DND-41 (cell line): ENCODE measurements at regions not wholly inside any gene's neighbourhood (a gene's known extent, or its start where the extent isn't known, plus 50 kb on each side); places are given as distances from the start of the nearest gene placed in this dataset.

ENCODE experiments used
- ATAC-seq: fragments of 200-7000 bp; cut with Tn5 transposase; 3 replicates; pipeline ENCODE4 v1.9.1; 2021; ENCODE audit warnings: low read depth; ENCODE audit not compliant: insufficient read depth
- DNase-seq: peaks from one replicate; pipeline ENCODE4 v3.0.0-alpha.2; 2020
- H2AFZ ChIP-seq: 2 replicates; pipeline ENCODE4 v1.6.0; 2012; ENCODE audit warnings: low read depth, low read length
- H3K27ac ChIP-seq: 2 replicates; pipeline ENCODE4 v1.5.1; 2012; ENCODE audit warnings: low read length, inconsistent platforms
- H3K27me3 ChIP-seq: fragments of 200-600 bp; sonication (generic); 2 replicates; pipeline ENCODE4 v1.6.0; 2012; ENCODE audit warnings: low read length, mild to moderate bottlenecking, inconsistent platforms; ENCODE audit not compliant: insufficient read depth, poor library complexity
- H3K36me3 ChIP-seq: 2 replicates; pipeline ENCODE4 v1.5.1; 2012; ENCODE audit warnings: low read length, inconsistent platforms; ENCODE audit not compliant: insufficient read depth
- H3K4me1 ChIP-seq: 2 replicates; pipeline ENCODE4 v1.5.1; 2012; ENCODE audit warnings: mild to moderate bottlenecking, low read length; ENCODE audit not compliant: insufficient read depth
- H3K4me2 ChIP-seq: 2 replicates; pipeline ENCODE4 v1.6.0; 2012; ENCODE audit warnings: mild to moderate bottlenecking, moderate library complexity, low read length, inconsistent platforms; ENCODE audit not compliant: insufficient read depth
- H3K4me3 ChIP-seq, 2 experiments: fragments of 200-600 bp in 1 of 2; shearing (Covaris generic) in 1 of 2; 2 replicates each; pipeline ENCODE4 v1.5.1; 2012 to 2016; ENCODE audit warnings: inconsistent platforms in 2 of 2, low read length in 2 of 2, mild to moderate bottlenecking in 2 of 2, low read depth in 1 of 2, moderate library complexity in 1 of 2
- H3K79me2 ChIP-seq: 2 replicates; pipeline ENCODE4 v1.6.0; 2012; ENCODE audit warnings: low read length, inconsistent platforms; ENCODE audit not compliant: insufficient read depth
- H3K9ac ChIP-seq: 2 replicates; pipeline ENCODE4 v1.6.0; 2012; ENCODE audit warnings: low read depth, mild to moderate bottlenecking, inconsistent platforms, low read length, moderate library complexity
- H3K9me3 ChIP-seq: 2 replicates; pipeline ENCODE4 v1.5.1; 2012; ENCODE audit warnings: low read length, moderate library complexity, mild to moderate bottlenecking, inconsistent platforms; ENCODE audit not compliant: insufficient read depth, severe bottlenecking
- H4K20me1 ChIP-seq: 2 replicates; pipeline ENCODE4 v1.6.0; 2012; ENCODE audit warnings: low read length; ENCODE audit not compliant: insufficient read depth
- CTCF ChIP-seq: IDR thresholded peaks from 2 replicates; pipeline ENCODE4 v1.5.1; 2012; ENCODE audit warnings: borderline replicate concordance, low read length, moderate library complexity, mild to moderate bottlenecking; ENCODE audit not compliant: poor library complexity, severe bottlenecking; ENCODE audit errors: extremely low read depth
- EZH2 ChIP-seq: IDR thresholded peaks from 3 replicates; pipeline ENCODE4 v1.6.1; 2012; ENCODE audit warnings: borderline replicate concordance, low read depth, mild to moderate bottlenecking, moderate library complexity, low read length, inconsistent platforms; ENCODE audit not compliant: severe bottlenecking

- H3K27me3 ChIP-seq, result no peaks in the 10 kb centered on the region
- no peak overlapping the region for H2AFZ ChIP-seq
- H3K27ac ChIP-seq, result peak overlapping the region; percentile 41
- no peak overlapping the region for H3K4me3 ChIP-seq
- H3K9ac ChIP-seq, result no peak overlapping the region
- peaks cover 28% of the 10 kb centered on the region for H3K4me1 ChIP-seq
- H3K79me2 ChIP-seq, result no peaks in the 10 kb centered on the region
- H3K4me2 ChIP-seq, result peak overlapping the region; percentile 26; the same call in 1 of the 2 replicates
- H4K20me1 ChIP-seq, result no peaks in the 10 kb centered on the region
- DNase-seq (peak; percentile 22), ATAC-seq (peak; percentile 76)
- H3K36me3 ChIP-seq, result no peaks in the 10 kb centered on the region
- H3K9me3 ChIP-seq, result no peaks in the 10 kb centered on the region
- TF ChIP-seq EZH2, result no peak
- TF ChIP-seq CTCF, result no peak
Measured at GRCh38 chr20:22921595-22922421, 113.3 kb upstream of the SSTR4 start.

- TF ChIP-seq EZH2 (no peak), CTCF (no peak)
- no peak for DNase-seq
- H3K4me2 ChIP-seq, result no peak overlapping the region
- peaks cover 26% of the 10 kb centered on the region for H3K4me1 ChIP-seq
- H3K79me2 ChIP-seq, result no peaks in the 10 kb centered on the region
- H3K27ac ChIP-seq, result no peak overlapping the region
- H2AFZ ChIP-seq, result no peak overlapping the region
- no peaks in the 10 kb centered on the region for H3K9me3 ChIP-seq
- no peaks in the 10 kb centered on the region for H4K20me1 ChIP-seq
- H3K9ac ChIP-seq, result no peak overlapping the region
- ATAC-seq, result no peak
- no peaks in the 10 kb centered on the region for H3K27me3 ChIP-seq
- H3K36me3 ChIP-seq, result no peaks in the 10 kb centered on the region
- H3K4me3 ChIP-seq, result no peak overlapping the region
Measured at GRCh38 chr20:22922987-22923386, 112.1 kb upstream of the SSTR4 start.

- no peaks in the 10 kb centered on the region for H3K79me2 ChIP-seq
- DNase-seq (no peak), ATAC-seq (no peak)
- H3K4me3 ChIP-seq, result no peak overlapping the region
- H3K9ac ChIP-seq, result no peak overlapping the region
- H4K20me1 ChIP-seq, result no peaks in the 10 kb centered on the region
- H3K9me3 ChIP-seq, result no peaks in the 10 kb centered on the region
- peaks cover 26% of the 10 kb centered on the region for H3K4me1 ChIP-seq
- TF ChIP-seq EZH2, result no peak
- no peak for TF ChIP-seq CTCF
- no peak overlapping the region for H2AFZ ChIP-seq
- H3K4me2 ChIP-seq, result no peak overlapping the region
- no peaks in the 10 kb centered on the region for H3K36me3 ChIP-seq
- H3K27me3 ChIP-seq, result no peaks in the 10 kb centered on the region
- no peak overlapping the region for H3K27ac ChIP-seq
Measured at GRCh38 chr20:22924046-22924737, 110.9 kb upstream of the SSTR4 start.
